ENCODE measurements at regions not wholly inside any gene's neighbourhood (a gene's known extent, or its start where the extent isn't known, plus 50 kb on each side); places are given as distances from the start of the nearest gene placed in this dataset.
"Not testable (repeated sequence)": the region's sequence is repeated elsewhere in the genome, so short reads cannot be mapped to it uniquely, and the experiment has no call there.

GRCh38 chr5:105632043-105632442 lies 2038.7 kb downstream of the EFNA5 start:
- no peak for TF ChIP-seq CTCF (IDR thresholded peaks at IDR 0.05)

DNA sequence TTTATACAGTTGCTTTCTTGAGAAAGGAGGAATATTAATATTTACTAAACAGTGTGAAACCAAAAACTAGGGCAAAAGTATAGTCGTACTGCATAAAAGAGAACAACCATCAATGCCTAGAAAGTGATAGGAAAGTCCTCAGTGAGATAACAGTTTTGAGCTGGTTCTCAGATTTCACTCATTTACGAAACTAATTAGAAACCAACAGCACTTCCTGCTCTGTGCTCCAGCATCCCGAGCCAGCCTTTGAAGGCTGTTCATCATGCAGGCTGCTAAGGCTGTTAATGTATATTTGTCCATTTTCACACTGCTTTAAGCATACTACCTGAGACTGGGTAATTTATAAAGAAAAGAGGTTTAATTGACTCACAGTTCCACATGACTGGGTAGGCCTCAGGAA lies 2039.9 kb downstream of the EFNA5 start:
- Histone ChIP-seq H3K4me1 (no peaks in the 10 kb centered on the region), H3K9me3 (no peaks in the 10 kb centered on the region), H3K4me3 (no peak overlapping the region), H3K36me3 (no peaks in the 10 kb centered on the region), H3K27me3 (no peaks in the 10 kb centered on the region), H3K27ac (no peak overlapping the region)
- TF ChIP-seq CTCF (IDR thresholded peaks at IDR 0.05), result no peak
- no peak for DNase-seq (ENCODE audit: low spot score)

More at GRCh38 chr5:105632043-105632442, 2038.7 kb downstream of the EFNA5 start:
- Histone ChIP-seq H3K27me3 (no peaks in the 10 kb centered on the region), H3K9me3 (no peaks in the 10 kb centered on the region), H3K36me3 (no peaks in the 10 kb centered on the region), H3K27ac (no peak overlapping the region), H3K4me3 (no peak overlapping the region), H3K4me1 (no peaks in the 10 kb centered on the region)
- no peak for DNase-seq (ENCODE audit: low spot score)

DNA sequence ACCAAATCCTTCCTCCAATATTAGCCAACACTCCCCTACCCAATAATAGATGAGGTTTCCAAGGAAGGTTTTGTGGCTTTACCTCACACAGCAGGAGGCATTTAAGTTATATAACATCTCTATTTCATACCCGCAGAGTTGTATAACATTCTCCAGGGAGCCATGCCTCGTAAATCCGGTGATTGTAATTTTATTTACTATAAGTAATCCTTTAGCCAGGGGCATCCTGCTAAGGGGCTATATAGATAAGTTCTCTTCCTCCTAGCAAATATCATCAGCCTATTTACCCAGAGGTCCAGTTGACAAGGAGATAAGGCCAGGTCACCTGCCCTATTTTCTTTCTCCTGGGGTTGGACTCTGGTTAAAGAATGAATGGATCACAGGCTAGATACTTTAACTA lies 2051.0 kb downstream of the EFNA5 start:
- no peaks in the 10 kb centered on the region for H3K27me3 ChIP-seq
- DNase-seq (ENCODE audit: low spot score), result no peak
- H3K9me3 ChIP-seq, result no peaks in the 10 kb centered on the region
- H3K4me3 ChIP-seq, result no peak overlapping the region
- H3K36me3 ChIP-seq, result no peaks in the 10 kb centered on the region
- H3K27ac ChIP-seq, result no peak overlapping the region
- TF ChIP-seq CTCF (IDR thresholded peaks at IDR 0.05), result no peak
- no peaks in the 10 kb centered on the region for H3K4me1 ChIP-seq

DNA sequence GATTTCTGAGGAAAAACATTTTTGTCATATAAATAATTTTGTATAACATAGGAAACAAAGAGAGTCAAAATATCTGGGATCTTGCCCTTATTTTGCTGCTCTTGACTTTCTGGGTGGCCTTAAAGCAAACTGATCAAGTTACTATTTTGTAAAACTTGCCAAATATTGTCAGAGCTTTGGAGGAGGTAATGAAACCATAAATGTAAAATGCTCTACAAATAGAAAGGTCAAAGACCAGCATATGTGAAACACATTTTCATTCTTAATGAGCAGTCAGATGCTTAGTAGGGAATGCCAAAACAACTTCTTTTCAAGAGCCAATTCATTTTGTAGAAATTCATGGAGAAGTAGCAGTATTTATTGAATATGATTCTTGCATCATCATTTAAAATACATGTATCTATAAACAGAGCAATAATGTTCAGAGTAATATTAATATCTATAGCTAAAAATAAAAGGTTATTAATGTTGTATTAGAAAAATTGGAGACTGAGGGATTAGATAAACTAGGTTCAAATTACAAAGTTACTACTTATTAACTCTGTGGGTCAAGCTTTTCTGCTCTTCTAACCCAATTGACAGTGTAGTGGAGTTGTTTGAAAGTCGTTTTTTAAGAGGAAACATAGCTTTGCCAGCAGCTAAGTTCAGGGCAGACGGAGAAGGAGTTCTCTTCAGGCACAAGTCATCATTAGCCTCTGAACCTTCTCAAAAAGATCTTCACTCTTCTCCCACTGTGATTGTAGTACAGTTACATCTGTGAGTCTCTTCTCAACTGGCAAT lies 2053.1 kb downstream of the EFNA5 start:
- no peaks in the 10 kb centered on the region for H3K36me3 ChIP-seq
- no peaks in the 10 kb centered on the region for H3K9me3 ChIP-seq
- no peak overlapping the region for H3K27ac ChIP-seq
- no peaks in the 10 kb centered on the region for H3K27me3 ChIP-seq
- no peaks in the 10 kb centered on the region for H3K4me1 ChIP-seq
- H3K4me3 ChIP-seq, result no peak overlapping the region
- TF ChIP-seq CTCF (IDR thresholded peaks at IDR 0.05), result no peak
- no peak for DNase-seq (ENCODE audit: low spot score)

DNA sequence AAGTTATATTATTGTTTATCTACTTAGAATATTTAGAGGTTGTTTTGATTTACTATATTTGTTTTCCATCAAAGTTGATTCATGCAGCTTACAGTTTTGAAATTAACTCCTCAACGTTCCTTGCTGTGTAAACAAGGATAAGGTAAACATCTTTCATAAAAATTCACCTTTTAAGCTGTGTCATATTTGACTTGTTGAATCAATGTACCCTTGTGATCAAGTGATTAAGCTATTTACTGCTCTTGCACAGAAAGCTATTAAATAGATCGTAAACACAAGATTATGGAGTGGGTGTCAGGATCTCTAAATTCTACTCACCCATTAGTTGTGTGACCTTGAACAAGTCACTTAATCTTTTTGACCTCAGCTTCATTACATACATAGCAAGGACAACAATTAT lies 2054.0 kb upstream of the NUDT12 start:
- Histone ChIP-seq H3K9me3 (no peaks in the 10 kb centered on the region), H3K4me1 (no peaks in the 10 kb centered on the region), H3K36me3 (no peaks in the 10 kb centered on the region), H3K27ac (no peak overlapping the region), H3K4me3 (no peak overlapping the region), H3K27me3 (no peaks in the 10 kb centered on the region)
- DNase-seq (ENCODE audit: low spot score), result no peak
- no peak for TF ChIP-seq CTCF (IDR thresholded peaks at IDR 0.05)

- not testable (repeated sequence) for H3K4me3 ChIP-seq; H3K4me1 ChIP-seq; H3K36me3 ChIP-seq; H3K27me3 ChIP-seq; H3K27ac ChIP-seq; DNase-seq (ENCODE audit: low spot score)
- peaks cover 0 to 22% of the 10 kb centered on the region in 2 donors for H3K9me3 ChIP-seq
Observed at GRCh38 chr5:105602406-105602805, 2039.8 kb upstream of the NUDT12 start.
